BE2C (cell line): ENCODE measurements at regions not wholly inside any gene's neighbourhood (a gene's known extent, or its start where the extent isn't known, plus 50 kb on each side); places are given as distances from the start of the nearest gene placed in this dataset.
"Not testable (repeated sequence)": the region's sequence is repeated elsewhere in the genome, so short reads cannot be mapped to it uniquely, and the experiment has no call there.

Experiments
- DNase-seq: peaks from one replicate; pipeline ENCODE4 v3.0.0-alpha.2; 2020
- H3K27me3 ChIP-seq: fragments of 250-450 bp; sonication (Bioruptor Pico); 2 replicates; pipeline ENCODE4 v1.5.1; 2020; ENCODE audit warnings: mild to moderate bottlenecking
- H3K36me3 ChIP-seq: fragments of 250-450 bp; sonication (Bioruptor Pico); 2 replicates; pipeline ENCODE4 v1.5.1; 2020; ENCODE audit warnings: mild to moderate bottlenecking
- H3K4me1 ChIP-seq: fragments of 250-450 bp; sonication (Bioruptor Pico); 2 replicates; pipeline ENCODE4 v1.5.1; 2020
- H3K4me3 ChIP-seq: 2 replicates; pipeline ENCODE4 v1.5.1; 2011; ENCODE audit warnings: low read depth, low read length
- H3K9me3 ChIP-seq: fragments of 250-450 bp; sonication (Bioruptor Pico); 2 replicates; pipeline ENCODE4 v1.5.1; 2020
- CTCF ChIP-seq: IDR thresholded peaks from 2 replicates; pipeline ENCODE4 v1.5.1; 2012; ENCODE audit warnings: mild to moderate bottlenecking, low read depth, low read length

- Histone ChIP-seq H3K27me3 (no peaks in the 10 kb centered on the region), H3K36me3 (no peaks in the 10 kb centered on the region), H3K4me1 (no peaks in the 10 kb centered on the region), H3K4me3 (no peak overlapping the region), H3K9me3 (no peaks in the 10 kb centered on the region)
- no peak for DNase-seq
- TF ChIP-seq CTCF = no peak
Observed at GRCh38 chr2:67145851-67146250, 251.3 kb upstream of the ETAA1 start.

GRCh38 chr2:67156796-67157195 lies 240.3 kb upstream of the ETAA1 start:
- no peak for DNase-seq
- no peaks in the 10 kb centered on the region for H3K36me3 ChIP-seq
- no peaks in the 10 kb centered on the region for H3K27me3 ChIP-seq
- TF ChIP-seq CTCF = no peak
- H3K4me3 ChIP-seq = no peak overlapping the region
- no peaks in the 10 kb centered on the region for H3K4me1 ChIP-seq
- H3K9me3 ChIP-seq = no peaks in the 10 kb centered on the region

- no peaks in the 10 kb centered on the region for H3K4me1 ChIP-seq
- H3K4me3 ChIP-seq = no peak overlapping the region
- TF ChIP-seq CTCF = no peak
- no peaks in the 10 kb centered on the region for H3K9me3 ChIP-seq
- no peaks in the 10 kb centered on the region for H3K36me3 ChIP-seq
- no peaks in the 10 kb centered on the region for H3K27me3 ChIP-seq
- DNase-seq = no peak
Observed at GRCh38 chr2:67158718-67159117, 238.4 kb upstream of the ETAA1 start.

GRCh38 chr2:67159929-67160328 lies 237.2 kb upstream of the ETAA1 start:
- Histone ChIP-seq H3K4me3 (no peak overlapping the region), H3K4me1 (no peaks in the 10 kb centered on the region), H3K27me3 (no peaks in the 10 kb centered on the region), H3K36me3 (no peaks in the 10 kb centered on the region), H3K9me3 (no peaks in the 10 kb centered on the region)
- no peak for TF ChIP-seq CTCF
- peak; percentile 5 for DNase-seq

GRCh38 chr2:67164771-67165522 lies 232.2 kb upstream of the ETAA1 start:
- TF ChIP-seq CTCF = no peak

GRCh38 chr2:67165523-67165990 lies 231.6 kb upstream of the ETAA1 start:
- TF ChIP-seq CTCF = no peak
- no peak overlapping the region for H3K4me3 ChIP-seq
- H3K36me3 ChIP-seq = no peaks in the 10 kb centered on the region
- no peak for DNase-seq
- H3K9me3 ChIP-seq = no peaks in the 10 kb centered on the region
- H3K27me3 ChIP-seq = no peaks in the 10 kb centered on the region
- no peaks in the 10 kb centered on the region for H3K4me1 ChIP-seq

More at GRCh38 chr2:67164771-67165522, 232.2 kb upstream of the ETAA1 start:
- no peaks in the 10 kb centered on the region for H3K36me3 ChIP-seq
- no peaks in the 10 kb centered on the region for H3K4me1 ChIP-seq
- DNase-seq = no peak
- H3K27me3 ChIP-seq = no peaks in the 10 kb centered on the region
- no peak overlapping the region for H3K4me3 ChIP-seq
- no peaks in the 10 kb centered on the region for H3K9me3 ChIP-seq

- not testable (repeated sequence) for H3K9me3 ChIP-seq, DNase-seq, H3K36me3 ChIP-seq, H3K27me3 ChIP-seq, H3K4me3 ChIP-seq, H3K4me1 ChIP-seq
Observed at GRCh38 chr2:67166511-67166910, 230.6 kb upstream of the ETAA1 start.
